TTC549 (cell line): ENCODE measurements at regions not wholly inside any gene's neighbourhood (a gene's known extent, or its start where the extent isn't known, plus 50 kb on each side); places are given as distances from the start of the nearest gene placed in this dataset.

Experiments used
- FAIRE-seq: peaks from 2 replicates; lab custom pipeline; 2012; peaks lifted over from hg19 to GRCh38; lab: Jason Lieb, UNC

GRCh38 chr1:55654750-55655149, 439.6 kb upstream of the USP24 start:
- FAIRE-seq, result no peak

GRCh38 chr1:55654171-55654570, 439.0 kb upstream of the USP24 start:
- no peak for FAIRE-seq

DNA sequence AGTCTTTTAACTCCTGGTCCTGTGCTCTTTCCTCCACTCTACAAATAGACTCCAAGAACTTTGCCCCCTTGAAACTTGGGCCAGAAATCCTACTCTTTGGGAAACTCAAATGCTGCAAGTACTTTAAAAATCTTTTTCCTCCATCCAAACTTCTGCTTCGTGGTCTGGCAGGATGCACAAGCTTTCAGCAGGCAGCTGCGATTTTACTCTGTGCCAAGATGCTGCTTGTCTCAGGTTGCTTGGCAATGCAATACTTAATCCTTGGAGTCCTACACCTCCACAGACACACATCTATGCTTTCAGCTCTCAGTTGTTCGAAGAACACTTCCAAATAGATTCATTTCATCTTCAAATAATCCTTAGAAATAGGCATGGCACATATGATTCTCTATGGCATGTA, 435.3 kb upstream of the USP24 start:
- FAIRE-seq, result no peak

DNA sequence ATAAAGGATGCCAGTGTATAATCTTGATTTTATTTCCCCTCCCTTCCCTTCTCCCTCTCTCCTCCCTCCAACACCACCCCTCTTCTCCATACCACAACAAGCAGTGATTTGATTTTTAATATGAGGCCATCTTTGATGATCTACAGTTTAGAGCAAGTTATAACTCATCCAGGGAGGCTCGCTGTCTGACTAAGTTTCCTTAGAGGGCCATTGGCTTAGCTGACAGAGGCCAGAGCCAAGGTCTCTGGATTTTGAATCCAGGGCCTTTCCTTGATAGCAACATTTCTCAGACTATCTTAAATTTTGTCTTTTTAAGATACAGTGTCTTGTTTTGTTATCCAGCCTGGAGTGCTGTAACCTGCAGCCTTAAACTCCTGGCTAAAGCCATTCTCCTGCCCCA, 431.0 kb upstream of the USP24 start:
- no peak for FAIRE-seq

- FAIRE-seq, result no peak
Measured at GRCh38 chr1:55645270-55645669, 430.1 kb upstream of the USP24 start.

GRCh38 chr1:55641947-55642346, 426.8 kb upstream of the USP24 start:
- FAIRE-seq, result no peak

GRCh38 chr1:55640708-55641473, 425.7 kb upstream of the USP24 start:
- FAIRE-seq, result no peak

GRCh38 chr1:55639526-55639925, 424.4 kb upstream of the USP24 start:
- FAIRE-seq, result no peak

- no peak for FAIRE-seq
Measured at GRCh38 chr1:55639051-55639450, 423.9 kb upstream of the USP24 start.

DNA sequence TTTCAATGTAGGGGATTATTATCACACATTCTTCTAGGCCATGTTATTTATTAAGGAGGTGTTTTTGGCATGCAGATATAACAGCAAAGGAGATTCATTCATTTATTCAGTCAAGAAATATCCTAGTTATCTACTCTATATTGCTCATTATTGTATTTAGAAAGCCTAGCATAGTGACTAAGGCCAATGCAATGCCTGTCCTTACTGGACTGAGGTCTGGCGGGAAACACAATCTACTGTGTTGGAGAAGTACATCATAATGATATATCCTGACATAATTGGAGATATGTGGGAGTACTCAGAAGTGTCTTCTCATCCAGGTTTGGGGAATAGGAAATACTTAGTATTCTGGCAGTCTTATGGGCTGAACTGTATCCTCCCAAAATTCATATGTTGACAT, 421.5 kb upstream of the USP24 start:
- no peak for FAIRE-seq

DNA sequence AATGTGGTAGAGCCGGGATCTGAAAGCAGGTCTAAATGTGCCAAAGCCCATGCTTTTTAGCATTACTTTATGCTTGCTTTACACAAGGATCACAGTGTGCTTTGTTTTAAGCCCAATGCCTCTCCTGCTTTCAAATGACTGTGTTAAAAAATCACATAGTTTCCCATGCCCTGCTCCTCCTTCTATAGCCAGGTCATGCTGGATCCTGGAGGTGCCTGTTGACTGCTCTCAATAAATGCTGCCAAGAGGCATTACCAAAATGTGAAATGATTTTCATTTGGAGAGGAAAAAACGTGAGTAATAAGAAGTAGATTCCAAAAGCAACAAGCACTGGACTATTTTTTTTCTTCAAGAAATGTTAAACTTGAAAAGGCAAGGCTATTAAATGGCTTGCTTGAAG, 420.7 kb upstream of the USP24 start:
- no peak for FAIRE-seq

- no peak for FAIRE-seq
Measured at GRCh38 chr1:55634516-55634915, 419.4 kb upstream of the USP24 start.

- FAIRE-seq, result no peak
Measured at GRCh38 chr1:55632906-55633305, 417.7 kb upstream of the USP24 start.

DNA sequence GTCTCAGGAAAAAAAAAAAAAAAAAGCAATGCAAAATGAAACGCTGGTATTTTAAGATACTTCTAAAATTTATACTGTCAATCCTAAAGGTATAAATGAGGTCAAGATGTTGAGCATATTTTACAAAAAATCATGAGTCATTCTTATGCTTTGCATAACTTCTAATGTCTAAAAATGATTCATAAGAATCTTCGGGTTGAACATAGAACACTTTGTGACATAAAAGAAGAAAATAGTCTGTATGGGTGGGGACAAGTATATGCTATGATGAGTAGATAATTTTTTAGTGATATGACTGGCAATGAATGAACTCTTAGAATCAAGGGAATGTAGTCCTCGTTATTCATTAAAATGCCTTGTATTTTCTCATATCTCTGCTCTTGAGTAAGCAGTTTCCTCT, 416.9 kb upstream of the USP24 start:
- no peak for FAIRE-seq

- no peak for FAIRE-seq
Measured at GRCh38 chr1:55631509-55631908, 416.3 kb upstream of the USP24 start.

DNA sequence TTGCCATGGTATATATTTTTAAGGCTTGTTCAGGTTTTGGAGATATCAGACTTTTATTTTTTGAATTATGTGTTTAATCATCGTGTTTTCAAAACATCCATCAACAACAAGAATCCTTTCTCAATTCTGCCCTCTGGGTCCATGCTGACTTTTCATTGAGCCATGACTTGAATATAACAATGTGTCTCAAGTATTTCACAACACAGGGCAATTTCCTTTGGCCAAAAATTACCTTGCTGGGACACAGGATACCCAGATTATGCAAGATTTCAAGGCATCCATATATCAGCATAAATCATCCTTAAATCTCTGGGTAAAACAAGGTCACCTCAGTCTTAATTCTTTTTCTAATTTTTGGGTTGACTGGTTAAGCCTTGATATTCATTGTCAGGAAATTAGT, 411.2 kb upstream of the USP24 start:
- no peak for FAIRE-seq

DNA sequence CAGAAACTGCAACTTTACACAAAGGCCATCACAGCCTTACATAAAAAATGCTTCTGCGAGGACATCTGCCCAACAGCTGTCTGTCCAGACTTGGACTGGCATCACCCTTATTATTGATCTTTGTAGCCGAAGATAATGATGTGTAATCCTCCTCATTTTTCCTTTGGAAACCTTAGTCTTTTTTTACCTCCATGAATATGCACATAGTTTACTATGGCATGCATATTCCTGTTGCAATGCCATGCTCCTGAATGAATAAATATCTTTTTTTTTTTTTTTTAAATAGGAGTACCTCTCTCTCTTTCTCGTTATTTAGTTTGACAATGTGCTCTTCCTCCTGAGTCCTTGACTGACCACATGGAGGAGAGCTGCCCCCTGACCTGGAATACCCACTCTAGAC, 409.6 kb upstream of the USP24 start:
- no peak for FAIRE-seq

DNA sequence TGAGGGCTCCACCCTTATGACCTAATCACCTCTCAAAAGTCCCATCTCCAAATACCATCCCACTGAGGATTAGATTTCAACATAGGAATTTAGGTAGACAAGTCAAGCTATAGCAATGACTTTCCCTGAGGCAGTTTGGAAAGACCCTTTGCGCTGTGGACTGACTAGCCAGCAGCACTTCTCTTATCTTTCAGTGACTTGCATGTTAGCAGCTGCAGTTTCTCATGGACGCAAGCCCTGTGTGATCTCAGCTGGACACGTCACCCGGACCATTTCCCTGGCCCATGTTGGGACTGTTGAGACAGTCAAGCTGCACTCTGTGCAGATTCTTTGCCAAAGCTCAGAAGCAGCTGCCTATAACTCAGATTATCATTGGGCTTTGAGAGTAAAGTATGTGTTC, 408.1 kb upstream of the USP24 start:
- no peak for FAIRE-seq

GRCh38 chr1:55622074-55622473, 406.9 kb upstream of the USP24 start:
- FAIRE-seq, result no peak

- no peak for FAIRE-seq
Measured at GRCh38 chr1:55618199-55618598, 403.0 kb upstream of the USP24 start.

DNA sequence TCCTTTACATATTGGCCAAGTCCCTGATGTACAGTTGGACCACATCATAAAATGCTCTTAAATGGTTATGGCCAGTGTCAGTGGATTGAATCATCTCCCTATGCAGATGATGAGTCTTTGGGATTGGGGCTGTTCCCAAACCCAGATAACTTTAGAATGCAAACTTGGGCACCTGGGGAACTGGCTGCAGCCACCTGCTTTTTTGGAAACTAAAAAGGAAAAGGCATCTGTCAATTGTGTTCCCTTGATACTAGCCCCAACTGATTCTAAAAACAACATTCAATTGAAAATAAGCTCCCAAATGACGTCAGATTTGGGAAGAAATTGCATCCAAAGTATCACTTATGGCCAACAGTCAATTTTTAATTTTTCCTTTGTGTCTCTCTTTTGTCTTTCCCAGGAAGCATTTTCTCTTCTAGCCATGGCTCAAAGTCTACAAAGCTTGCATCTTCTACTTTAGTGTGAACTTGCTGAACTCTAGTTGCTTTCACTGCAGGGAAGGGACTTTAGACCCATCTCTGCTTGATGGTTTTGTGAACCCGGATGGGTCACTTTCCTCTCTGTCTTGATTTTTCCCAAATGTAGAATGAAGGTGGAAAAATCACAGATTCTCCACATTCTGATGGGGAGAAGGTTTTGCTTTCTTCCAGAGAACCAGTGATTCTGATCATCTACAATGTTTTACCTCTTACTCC, 402.3 kb upstream of the USP24 start:
- no peak for FAIRE-seq

GRCh38 chr1:55612988-55613387, 397.8 kb upstream of the USP24 start:
- no peak for FAIRE-seq

GRCh38 chr1:55611123-55611522, 396.0 kb upstream of the USP24 start:
- FAIRE-seq, result no peak

DNA sequence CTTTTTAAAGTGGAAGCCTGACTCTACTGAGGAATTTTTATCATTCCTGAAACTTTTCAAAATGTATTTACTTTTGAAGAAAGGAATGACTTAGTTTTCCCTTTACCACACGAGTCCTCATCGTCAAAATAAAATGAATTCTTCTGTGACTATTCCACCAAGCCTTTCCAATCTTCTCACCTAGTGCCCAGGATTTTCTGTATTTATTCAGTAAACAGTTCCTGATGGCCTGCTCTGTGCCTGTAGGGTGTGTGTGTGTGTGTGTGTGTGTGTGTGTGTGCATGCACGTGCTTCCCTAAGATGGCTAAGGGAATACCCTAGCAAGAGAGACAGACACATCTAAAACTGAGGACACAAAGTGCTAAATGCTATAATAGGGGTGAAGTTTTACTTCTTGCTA, 395.0 kb upstream of the USP24 start:
- FAIRE-seq, result no peak
